Cerebellar cortex (tissue), 1 donor: ENCODE measurements at regions not wholly inside any gene's neighbourhood (a gene's known extent, or its start where the extent isn't known, plus 50 kb on each side); places are given as distances from the start of the nearest gene placed in this dataset.
"Not testable (repeated sequence)": the region's sequence is repeated elsewhere in the genome, so short reads cannot be mapped to it uniquely, and the experiment has no call there.

Experiments used
- DNase-seq: peaks from one replicate; pipeline ENCODE4 v3.0.0-alpha.2; 2015; ENCODE audit warnings: low spot score

- DNase-seq = peak; percentile 96
These were observed 356.2 kb upstream of the SPRED2 start for GRCh38 chr2:65788556-65788955.

DNA sequence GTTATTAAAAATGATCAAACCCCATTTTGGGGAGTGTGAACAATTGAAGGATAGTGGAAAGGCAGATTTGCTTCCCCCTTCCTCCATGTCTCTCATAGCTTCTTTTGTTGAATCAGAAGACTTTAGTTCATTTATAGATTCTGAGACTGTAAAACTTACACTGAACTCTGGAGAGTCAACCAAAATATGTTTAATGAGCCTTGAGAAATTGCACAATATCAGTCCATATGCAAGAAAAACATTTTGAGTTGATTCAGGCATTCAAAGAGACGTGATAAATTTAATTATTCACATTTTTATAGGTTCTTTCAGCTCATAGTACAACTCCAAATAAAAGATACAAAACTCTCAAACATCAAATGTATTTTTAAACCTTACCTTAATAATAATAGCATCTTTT is 354.4 kb upstream of the SPRED2 start:
- DNase-seq = no peak

DNA sequence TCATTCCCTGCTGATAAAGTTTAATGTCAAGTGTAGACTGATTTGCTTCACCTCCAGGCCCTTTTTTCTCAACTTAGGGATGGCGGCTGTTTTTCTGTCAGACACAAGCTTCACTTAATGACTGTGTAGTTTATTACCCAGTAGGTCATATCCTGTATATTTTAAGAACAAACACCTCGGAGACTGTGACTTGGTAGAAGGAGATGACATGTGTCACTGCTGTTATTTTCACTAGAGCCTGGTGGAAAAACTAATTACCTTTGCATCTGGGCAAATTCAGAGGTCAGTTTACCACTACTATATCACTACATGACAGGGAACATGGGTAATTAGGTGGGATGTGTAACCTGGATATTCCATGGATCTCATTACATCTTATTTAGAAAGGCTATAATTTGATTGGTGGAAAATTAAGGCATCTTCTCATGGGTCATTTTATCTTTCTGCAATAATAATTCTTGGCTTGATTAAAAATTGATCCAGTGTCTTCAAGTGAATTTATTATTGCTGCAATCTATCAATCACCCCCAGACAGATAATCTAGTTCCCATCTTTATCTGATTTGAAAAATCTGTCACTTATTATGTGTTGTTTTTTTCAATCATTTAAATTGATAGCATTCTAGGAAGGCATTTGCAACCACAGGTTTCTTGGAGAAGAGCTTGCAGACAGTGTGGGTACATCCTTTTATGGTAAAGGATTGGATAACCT is 353.8 kb upstream of the SPRED2 start:
- DNase-seq = no peak

DNA sequence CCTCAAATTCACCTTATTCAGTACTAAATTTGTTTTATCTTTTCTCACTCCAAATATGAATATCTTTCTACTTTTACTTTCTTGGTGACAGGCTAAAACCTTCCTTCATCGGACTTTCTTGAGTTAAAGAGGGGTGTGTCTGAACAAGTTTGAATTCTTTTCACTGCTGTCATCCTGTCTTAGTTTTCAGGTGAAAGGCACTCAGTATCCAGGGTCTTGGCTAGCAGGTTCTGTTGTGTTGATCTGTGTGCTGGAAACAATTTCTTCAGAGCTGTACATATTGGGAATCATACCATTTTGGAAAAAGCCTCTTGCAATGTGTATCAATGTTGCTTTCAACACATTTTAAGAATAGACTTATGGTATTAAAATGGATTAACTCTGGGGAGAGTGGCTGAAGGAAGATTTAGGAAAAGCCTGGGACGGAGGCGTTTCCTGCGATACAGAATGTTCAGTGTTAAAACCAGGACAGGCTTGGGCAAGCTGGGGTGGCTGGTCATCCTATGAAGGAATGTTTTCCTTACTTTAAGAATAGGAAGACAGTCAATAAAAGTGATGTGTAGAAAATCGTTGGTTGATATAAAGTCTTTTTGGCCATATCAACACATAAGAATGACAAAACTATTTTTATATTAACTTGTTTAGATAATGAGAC is 350.7 kb upstream of the SPRED2 start:
- no peak for DNase-seq

- DNase-seq = no peak
These were observed 349.8 kb upstream of the SPRED2 start for GRCh38 chr2:65782186-65782585.

DNA sequence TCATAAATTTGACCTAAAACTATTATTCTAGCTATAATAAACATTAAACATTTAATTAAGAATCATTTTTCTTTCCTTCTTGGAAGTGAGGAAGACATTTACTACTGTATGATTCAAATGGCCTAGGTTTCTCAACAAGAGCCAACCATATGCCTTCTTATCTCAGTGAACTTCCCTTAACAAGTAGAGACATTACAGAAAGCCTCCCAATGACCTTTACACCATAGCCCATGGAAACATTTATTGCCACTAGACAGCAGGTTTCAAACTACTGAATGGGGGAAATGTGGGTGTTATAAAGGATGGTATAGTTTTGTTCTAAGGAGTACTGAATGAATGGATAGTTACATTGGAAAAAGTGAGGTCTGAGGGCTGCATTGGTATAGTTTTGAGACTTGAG is 349.4 kb upstream of the SPRED2 start:
- DNase-seq = no peak

- DNase-seq = peak; percentile 68
These were observed 346.6 kb upstream of the SPRED2 start for GRCh38 chr2:65779021-65779420.

DNA sequence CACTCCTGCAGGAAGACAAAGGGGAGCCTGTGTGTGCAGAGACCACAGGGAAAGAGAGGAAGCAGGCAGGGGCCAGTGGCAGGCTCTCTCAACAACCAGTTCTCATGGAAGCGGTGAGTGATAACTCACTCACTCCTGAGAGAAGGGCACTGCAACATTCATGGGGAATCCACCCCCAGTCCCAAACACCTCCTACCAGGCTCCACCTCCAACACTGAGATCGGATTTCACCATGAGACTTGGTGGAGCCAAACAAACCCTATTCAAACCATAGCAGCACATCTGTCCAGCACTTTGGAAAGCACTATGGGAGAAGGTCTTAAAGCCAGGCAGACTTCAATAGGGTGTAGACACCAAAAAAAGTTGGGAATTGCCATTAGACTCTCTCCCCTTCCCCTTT is 345.7 kb upstream of the SPRED2 start:
- no peak for DNase-seq

DNA sequence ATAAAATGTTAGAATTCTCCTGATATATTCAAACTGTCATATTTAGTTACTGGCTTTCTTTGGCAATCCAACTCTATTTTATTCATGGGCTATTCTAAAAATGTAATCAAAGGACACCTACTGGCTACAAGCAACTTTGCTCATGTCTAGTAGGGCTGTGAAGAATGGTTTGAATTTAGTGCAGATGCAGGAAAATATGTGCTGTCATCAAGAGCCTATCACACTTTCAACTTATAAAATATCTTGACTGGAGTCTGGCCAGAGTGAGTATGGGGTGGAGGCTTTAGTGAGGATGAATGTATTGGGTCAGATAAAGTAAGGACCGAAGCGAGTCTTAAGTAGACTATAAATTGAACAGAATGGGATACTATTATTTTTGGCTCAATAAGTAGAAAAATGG is 343.4 kb upstream of the SPRED2 start:
- DNase-seq = no peak

GRCh38 chr2:65767946-65768345 is 335.5 kb upstream of the SPRED2 start:
- no peak for DNase-seq

- no peak for DNase-seq
These were observed 334.4 kb upstream of the SPRED2 start for GRCh38 chr2:65766768-65767267.

DNA sequence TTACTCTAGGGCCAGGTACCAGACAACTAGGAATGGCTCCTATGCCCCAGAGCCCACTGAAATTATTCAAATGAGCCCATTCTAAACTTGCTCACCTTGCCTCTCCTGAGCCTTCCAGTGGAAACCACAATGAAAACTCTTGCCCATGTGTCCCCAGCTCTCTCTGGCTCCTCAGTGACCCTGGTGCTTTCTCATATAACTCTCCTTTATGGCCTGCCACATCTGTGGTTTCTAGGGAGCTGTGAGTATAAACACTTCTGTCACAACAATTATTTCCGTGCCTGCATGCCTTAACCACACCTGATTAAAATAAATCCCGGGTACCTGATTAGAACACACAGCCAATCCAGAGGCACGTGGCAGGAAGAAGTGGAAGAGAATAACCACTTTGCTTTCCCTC is 333.0 kb upstream of the SPRED2 start:
- DNase-seq = no peak

- no peak for DNase-seq
These were observed 329.7 kb upstream of the SPRED2 start for GRCh38 chr2:65762068-65762467.

DNA sequence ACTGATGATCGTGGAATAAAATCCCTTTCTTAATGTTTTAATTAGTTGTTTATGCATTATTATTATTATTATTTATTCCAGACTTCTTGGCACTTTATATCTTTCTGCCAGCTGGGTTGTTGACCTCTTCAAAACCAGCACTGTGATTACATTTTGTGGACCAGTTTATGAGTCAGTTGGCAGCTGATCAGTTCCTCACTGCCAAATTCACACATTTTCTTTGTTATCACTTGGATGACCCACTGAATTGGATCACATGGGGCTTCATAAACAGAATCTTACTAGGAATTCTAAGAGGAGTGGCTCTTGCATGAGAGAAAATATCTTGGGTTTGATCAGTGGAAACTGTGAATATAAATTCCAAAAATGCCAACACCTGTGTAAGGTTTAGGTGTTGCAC is 321.8 kb upstream of the SPRED2 start:
- peak; percentile 77 for DNase-seq

DNA sequence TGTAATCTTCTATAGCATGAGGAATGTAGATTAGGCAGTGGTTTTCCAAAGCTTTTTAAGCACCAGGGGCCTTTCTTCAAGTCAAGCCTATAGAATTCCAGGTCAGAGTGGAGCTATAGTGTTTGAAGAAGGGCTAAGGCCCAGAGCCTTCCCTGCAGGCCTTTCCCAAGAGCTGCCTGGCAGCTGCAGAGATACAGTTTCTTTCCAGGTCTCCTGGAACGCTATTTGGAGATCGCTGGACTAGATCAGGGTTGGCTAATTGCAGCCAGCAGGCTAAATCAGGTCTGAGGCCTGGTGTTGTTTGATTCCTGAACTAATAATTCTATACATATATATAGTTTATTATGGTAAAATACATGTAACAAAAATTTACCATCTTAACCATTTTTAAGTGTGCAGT is 319.0 kb upstream of the SPRED2 start:
- DNase-seq = no peak

DNA sequence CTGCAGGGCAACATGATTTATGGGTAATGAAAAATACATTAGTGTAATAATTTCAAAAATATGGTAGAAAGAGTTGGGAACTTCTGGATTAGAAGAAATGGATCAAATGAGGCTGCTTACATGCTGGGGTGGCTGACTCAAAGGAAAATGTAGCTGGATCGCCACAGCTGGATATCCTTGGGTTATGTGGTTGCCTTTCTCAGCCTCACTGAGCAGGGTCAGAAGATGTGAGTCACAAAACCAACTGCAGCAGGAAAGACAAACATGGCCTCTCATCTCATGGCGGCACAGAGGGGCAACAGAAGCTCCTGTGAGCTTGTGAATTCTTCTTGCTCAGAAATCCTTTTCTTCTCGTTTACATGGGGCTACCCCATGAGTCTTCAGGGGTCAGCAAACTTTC is 317.1 kb upstream of the SPRED2 start:
- no peak for DNase-seq

DNA sequence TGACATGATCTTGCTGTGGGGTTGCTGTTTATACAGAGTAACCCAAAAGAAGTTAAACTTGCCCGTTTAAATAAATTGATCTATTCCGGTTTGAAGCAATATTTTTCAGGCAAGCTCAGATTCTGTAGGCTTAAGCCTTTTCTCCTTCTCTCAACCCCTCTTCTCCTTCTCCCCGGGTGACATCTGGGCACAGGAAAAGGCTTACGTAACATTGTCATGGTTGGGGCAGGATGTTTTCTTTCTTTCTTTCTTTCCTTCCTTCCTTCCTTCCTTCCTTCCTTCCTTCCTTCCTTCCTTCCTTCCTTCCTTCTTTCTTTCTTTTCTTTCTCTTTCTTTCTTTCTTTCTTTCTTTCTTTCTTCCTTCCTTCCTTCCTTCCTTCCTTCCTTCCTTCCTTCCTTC is 315.5 kb upstream of the SPRED2 start:
- not testable (repeated sequence) for DNase-seq

GRCh38 chr2:65746931-65747675 is 314.7 kb upstream of the SPRED2 start:
- no peak for DNase-seq

DNA sequence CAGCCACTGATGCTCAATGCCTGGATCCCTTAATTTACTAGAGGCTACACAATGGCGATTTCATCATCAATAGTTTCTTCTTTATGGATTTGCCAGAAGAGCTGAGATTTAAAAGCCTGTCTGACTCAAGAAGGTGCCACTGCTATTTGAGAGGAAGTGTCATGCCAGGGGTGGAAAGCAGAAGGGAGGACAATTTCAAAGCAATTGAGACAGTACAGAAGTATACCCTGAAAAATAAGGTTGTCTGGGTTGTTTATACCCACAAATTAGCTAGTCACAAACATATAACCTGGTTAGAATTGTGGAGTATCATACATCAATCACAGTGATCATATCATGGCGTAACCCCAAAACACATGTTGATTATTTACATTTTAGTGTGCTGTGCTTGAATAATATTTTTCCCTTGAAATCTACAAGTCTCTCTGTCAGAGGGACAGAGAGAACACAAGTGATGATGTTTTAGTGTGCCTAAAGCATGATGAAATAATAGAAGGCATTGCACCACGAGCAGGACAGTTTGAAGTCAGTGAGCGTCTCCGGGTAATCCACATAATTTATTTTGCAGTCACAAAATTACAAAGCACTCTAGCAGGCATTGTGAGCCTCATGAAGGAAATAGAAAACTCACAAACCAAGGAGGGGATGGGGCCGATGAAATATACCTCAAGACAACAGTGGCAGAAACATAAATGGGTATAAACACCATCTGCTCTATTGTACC is 312.2 kb upstream of the SPRED2 start:
- no peak for DNase-seq

- DNase-seq = no peak
These were observed 310.6 kb upstream of the SPRED2 start for GRCh38 chr2:65742977-65743376.

- DNase-seq = no peak
These were observed 307.5 kb upstream of the SPRED2 start for GRCh38 chr2:65739927-65740326.

- no peak for DNase-seq
These were observed 305.1 kb upstream of the SPRED2 start for GRCh38 chr2:65737452-65738011.
